HG02798 (cell line): ENCODE measurements at regions not wholly inside any gene's neighbourhood (a gene's known extent, or its start where the extent isn't known, plus 50 kb on each side); places are given as distances from the start of the nearest gene placed in this dataset.
"Not testable (repeated sequence)": the region's sequence is repeated elsewhere in the genome, so short reads cannot be mapped to it uniquely, and the experiment has no call there.

Experiments
- ATAC-seq: cut with Tn5 transposase; IDR thresholded peaks from one replicate; pipeline ENCODE4 v1.9.1; 2021; ENCODE audit warnings: mild to moderate bottlenecking; ENCODE audit not compliant: unreplicated experiment, poor library complexity

DNA sequence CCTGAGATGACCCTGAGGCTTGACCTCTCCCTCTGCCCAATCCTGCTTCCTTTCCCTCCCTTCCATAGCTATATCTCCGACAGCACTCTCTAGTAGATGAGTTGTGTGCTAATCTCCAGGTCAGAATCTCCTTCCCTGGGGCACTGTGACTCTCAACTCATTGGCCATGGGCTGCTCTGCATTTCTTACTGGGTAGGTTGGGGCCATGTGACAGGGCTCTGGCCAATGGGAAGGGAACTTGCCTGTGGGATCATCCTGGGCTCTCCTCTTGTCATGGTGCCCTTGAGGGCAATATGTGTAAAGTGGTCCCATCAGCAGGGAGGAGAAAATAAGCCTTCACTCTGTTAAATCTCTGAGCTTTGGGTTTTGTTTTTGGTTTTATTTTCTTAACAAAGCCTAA lies 80.1 kb upstream of the ANKRD1 start:
- no peak for ATAC-seq

- ATAC-seq, result no peak
These were observed 81.8 kb upstream of the ANKRD1 start for GRCh38 chr10:91002656-91003055.

DNA sequence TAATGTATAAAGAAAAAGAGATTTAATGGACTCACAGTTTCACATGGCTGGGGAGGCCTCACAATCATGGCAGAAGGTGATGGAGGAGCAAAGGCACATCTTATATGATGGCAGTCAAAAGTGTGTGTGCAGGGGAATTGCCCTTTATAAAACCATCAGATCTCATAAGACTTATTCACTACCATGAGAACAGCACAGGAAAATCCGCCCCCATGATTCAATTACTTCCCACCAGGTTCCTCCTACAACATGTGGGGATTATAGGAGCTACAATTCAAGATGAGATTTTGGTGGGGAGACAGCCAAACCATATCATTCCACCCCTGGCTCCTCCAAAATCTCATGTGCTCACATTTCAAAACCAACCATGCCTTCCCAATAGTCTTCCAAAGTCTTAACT lies 82.5 kb upstream of the ANKRD1 start:
- ATAC-seq, result not testable (repeated sequence)

- ATAC-seq, result not testable (repeated sequence)
These were observed 84.4 kb upstream of the ANKRD1 start for GRCh38 chr10:91005276-91005675.

DNA sequence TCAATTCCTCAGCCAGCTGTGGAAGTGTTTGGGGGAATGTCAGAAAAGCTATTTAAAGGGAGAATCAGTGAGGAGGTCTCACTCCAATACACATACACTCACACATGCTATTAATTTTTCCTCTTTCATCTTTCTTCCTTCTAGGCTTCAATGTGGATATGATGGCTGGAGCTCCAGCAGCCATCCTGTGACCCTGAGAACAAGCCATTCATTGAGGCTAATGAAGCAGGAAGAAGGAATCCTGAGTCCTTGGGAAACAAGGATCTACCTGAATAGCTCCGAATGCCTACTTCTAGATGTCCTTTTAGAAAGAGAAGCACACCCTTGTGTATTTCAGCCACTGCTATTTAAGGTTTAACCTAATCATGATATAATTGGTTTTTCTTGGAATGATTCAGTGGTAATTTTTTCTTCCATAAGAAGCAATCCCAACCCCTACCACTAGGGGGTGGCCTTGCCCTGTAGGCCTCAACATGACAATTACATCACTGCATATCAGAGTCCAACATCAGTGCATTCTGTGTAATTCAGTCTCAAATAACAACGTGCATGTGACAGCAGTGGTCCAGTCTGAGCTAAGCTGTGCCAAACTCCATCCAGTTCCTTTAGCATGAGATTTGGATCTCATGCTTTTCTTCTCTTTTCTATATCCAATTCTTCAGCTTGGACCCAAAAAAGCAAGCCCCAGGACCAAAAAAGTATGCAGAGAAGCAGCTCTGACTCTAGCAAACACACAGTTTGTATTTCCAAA lies 85.3 kb upstream of the ANKRD1 start:
- ATAC-seq, result peak; percentile 52

DNA sequence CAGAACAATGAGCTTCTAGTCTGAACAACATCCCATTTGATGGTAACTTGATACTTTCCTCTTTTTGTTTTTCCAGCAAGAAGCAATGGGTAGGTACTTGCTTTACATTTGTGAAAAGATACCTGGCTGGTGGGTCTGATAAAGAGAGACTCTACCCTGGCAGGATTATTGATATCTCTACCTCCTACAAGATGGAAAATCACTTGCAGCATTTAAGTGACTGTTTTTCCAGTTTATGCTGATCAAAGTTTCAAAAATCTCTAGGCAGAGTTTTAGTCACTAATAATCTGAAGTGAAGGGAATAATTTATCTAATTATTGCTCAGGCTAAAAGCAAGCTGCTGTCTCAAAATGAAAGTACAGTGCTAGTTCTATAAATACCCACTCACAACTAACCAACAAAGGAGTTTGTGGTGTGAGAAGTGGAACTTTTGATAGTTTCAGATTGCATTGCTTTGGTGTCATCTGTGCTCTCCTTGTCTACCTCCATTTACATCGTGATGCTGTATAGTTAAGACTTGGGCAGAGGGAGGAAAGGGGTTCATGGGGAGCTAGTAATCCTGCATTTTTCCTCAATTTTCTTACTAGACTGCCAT lies 86.0 kb upstream of the ANKRD1 start:
- peak; percentile 91 for ATAC-seq

- no peak for ATAC-seq
These were observed 86.8 kb upstream of the ANKRD1 start for GRCh38 chr10:91007655-91008054.

DNA sequence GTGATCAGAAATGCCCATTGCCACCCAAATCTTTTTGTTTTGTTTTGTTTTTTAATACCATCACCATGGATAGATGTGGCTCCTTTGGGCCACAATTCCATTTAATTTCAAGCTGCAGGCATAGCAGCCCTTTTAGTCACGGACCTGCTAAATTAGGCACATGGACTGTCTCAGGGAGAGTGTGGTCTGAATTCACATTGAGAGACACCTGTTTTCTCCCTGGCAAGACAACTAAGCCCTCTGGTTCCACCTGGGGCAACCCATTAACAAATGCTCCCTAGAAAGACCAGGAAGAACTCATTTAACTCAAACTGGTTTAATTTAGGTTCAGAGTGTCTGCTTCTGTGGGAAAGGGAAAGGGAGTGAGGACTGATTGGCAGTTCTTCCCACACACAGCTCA lies 88.2 kb upstream of the ANKRD1 start:
- no peak for ATAC-seq

GRCh38 chr10:91010952-91011351 lies 90.1 kb upstream of the ANKRD1 start:
- no peak for ATAC-seq

DNA sequence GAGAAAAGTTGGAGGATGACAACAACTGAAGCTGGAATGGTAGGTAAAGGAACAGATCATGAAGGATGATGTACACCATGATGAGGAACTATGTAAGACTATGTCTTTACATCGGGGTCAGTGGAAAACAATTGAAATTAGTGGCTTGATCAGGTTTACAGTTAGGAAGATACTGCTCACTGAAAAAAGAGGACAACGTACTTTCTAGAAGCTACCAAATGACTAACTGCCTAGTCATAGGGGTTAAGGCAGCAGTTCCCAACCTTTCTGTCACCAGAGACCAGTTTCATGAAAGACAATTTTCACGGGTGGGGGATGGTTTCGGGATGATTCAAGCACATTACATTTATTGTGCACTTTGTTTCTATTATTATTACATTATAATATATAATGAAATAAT lies 91.6 kb upstream of the ANKRD1 start:
- ATAC-seq, result no peak

GRCh38 chr10:91013985-91014384 lies 93.1 kb upstream of the ANKRD1 start:
- ATAC-seq, result no peak

DNA sequence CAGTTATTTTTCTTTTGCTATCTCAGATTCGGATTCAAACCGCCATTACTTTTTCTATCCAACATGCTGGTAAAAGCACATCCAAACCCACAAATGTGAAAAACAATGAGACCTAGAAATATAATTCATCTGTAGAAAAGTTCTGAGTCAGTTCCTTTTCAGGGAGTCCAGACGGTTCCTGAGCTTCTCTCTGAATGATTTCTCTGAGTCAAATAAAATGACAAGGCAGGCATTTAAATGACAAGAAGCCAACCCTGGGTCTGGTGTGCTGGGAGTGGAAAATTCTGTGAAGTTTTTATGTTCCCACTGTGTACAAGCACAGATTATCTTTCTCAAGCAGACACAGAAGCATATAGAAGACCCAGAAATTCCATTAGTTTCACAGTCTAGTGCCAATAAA lies 96.3 kb upstream of the ANKRD1 start:
- ATAC-seq, result no peak

- ATAC-seq, result no peak
These were observed 101.0 kb upstream of the ANKRD1 start for GRCh38 chr10:91021901-91022300.

DNA sequence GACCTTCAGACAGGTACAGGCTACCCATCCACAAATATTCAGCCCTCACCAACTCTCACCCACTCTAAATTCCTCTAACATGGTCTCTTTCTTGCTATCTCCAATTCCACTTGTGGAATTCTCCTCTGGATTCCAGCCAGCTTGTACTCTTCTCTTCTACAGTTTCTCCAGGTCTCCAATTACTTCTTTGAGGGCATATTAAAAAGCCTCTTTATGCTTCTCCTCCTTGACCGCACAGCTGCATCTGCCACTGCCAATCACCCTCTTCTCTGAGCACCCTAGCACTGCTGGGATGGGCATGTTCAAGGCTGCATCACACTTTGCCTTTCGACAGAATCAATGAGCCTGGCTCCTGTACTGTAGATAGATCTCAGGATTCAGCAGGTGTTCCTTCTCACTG lies 101.5 kb upstream of the ANKRD1 start:
- ATAC-seq, result no peak

DNA sequence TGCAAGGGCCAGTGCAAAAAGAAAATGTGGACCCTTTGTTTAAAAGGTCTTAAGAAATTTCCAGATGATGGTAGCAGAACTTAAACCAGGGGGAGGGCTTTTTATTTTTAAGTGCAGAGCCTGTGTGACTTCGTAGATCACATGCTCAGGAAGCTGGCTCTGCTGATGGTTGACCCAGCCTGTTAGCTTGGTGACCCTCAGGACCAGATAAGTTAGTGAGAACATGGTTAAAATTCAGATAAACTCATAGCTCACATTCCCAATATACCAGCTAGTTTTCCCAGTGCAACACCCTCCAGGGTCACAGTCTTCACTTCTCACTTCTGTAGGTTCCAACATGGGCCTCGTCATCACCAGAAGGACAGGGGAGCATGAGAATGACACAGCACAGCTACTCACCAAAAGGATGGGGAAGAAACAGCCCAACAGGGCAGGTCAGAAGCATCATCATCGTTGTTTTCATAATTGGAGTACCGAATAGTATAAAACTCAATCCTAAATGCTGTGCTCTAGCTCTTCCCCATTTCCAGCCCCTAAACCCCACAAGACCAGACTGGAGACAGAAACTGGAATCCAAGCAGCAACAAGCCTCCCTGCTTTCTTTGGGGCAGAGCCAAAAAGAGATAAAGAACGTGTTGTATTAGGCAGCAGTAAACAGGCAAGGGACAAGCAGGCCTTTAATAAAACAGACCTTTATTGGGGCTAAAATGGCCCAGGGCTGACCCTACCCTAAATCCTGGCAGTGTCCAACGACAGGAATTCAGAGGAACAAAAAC lies 102.2 kb upstream of the ANKRD1 start:
- no peak for ATAC-seq

DNA sequence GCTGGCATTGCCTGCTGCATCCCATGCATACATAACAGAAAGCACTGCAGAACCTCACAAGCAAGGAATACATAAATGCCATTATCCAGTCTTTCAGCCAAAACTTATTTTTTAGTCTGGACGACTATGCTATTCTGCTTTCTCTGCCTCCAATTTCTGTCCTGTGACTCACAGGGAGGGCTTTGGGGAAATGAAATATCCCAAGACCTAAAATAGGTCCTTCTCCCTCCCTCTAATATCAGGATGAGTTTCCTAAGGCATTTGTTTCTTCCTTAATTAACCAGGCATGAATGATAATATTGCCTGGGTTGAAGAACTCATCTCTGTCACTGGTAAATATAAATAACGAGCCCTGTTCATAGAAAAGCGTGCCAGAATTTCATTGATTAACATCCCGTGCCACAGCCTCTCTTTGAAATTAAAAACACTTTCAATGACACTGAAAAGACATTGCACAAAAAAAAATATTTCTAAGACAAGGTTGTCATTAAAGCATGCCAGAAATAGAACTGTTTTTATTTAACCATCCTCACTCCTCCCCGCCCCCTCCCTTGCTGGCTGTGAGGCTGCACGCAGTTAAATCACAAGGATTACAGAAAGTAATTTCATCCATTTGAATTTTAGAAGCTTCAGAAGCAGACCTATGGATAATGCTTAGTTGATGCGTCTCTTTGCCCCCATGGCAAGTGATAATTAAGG lies 103.0 kb upstream of the ANKRD1 start:
- no peak for ATAC-seq

- no peak for ATAC-seq
These were observed 103.7 kb upstream of the ANKRD1 start for GRCh38 chr10:91024541-91024940.

DNA sequence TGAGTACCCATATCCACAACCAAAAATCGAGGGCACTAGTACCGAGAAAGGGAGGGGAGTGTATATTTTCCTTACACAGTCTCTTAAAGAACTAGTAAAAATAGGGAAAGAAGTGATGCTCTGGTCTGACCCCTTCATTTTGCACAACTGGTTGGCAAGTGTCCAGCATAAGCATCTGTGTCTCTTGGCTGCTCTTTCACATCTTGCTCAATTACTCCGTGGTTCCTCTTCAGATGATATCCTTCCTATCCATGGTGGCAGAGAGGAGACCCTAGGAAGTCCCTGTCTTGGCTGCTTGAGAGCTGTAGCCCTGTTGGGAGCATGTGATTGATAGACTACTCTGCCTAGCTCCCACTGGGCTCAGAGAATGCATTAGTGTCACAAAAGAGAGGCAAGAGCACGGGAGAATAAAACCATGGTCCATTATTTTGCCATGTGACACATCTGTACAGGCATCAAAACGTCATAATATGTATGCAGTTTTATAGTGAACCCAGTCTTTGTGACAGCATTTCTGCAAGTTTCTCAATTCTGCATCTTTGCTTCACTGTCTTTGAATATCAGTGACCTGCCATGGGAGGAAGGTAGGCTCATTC lies 111.8 kb upstream of the ANKRD1 start:
- no peak for ATAC-seq

DNA sequence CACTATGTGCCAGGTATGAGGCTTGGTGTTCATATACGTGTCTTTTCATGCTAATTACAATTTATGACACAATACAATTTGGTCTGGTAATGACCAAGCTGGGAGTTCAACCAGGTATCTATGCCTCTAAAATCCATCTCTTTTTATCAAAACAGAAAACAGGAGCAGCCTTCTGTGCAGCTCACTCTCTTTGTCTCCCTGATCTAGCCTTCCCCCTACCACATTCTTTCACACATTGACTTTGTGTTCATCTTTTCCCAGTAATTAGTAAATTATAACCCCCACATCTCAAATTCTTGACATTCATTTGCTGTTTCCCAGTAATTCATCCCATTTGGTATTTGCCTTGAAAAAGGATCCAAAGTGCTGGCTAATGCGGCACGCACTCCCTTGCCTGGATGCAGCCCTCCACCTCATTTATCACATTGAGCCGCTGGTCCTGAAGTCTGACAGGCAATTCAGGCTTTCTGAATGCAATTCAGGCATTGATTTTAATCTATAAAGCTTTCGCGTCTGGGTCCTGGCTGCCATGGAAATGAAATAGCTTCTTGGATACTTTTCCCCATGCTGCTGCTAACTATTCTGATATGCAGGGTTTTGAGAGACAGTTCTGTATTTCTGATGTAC lies 112.5 kb upstream of the ANKRD1 start:
- no peak for ATAC-seq

DNA sequence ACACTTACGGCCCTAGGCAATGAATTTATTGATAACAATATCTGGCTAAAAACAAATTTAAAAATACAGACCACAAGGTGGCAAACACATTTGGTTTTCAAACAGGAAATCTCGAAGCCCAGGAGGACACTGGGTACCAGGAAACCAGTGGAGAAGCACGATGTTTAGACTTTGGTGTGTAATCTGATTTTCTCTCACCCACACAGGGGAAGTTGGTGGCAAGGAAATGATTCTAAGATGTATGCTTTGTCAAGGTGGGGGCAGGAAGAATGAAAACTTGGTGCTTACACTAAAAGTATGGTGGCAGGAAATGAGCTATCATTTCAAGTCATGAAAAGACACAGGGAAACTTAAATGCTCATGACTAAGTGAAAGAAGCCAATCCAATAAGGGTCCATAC lies 113.2 kb upstream of the ANKRD1 start:
- no peak for ATAC-seq
